VCaP (cell line): ENCODE measurements at regions not wholly inside any gene's neighbourhood (a gene's known extent, or its start where the extent isn't known, plus 50 kb on each side); places are given as distances from the start of the nearest gene placed in this dataset.
"Not testable (repeated sequence)": the region's sequence is repeated elsewhere in the genome, so short reads cannot be mapped to it uniquely, and the experiment has no call there.

Experiments used
- H3K27ac ChIP-seq: fragments of 450-650 bp; 2 replicates; pipeline ENCODE4 v1.5.1; 2017
- CTCF ChIP-seq: fragments of 450-650 bp; conservative IDR thresholded peaks from 2 replicates; pipeline ENCODE4 v1.5.1; 2017; ENCODE audit warnings: mild to moderate bottlenecking, moderate library complexity

- no peak for TF ChIP-seq CTCF
- H3K27ac ChIP-seq = no peak overlapping the region
Measured at GRCh38 chr18:1760901-1761300, 810.4 kb downstream of the METTL4 start.

- H3K27ac ChIP-seq = no peak overlapping the region
- TF ChIP-seq CTCF = no peak
Measured at GRCh38 chr18:1774261-1774660, 797.0 kb downstream of the METTL4 start.

- TF ChIP-seq CTCF = no peak
- H3K27ac ChIP-seq = no peak overlapping the region
Measured at GRCh38 chr18:1777843-1778242, 793.5 kb downstream of the METTL4 start.

- TF ChIP-seq CTCF = no peak
- H3K27ac ChIP-seq = no peak overlapping the region
Measured at GRCh38 chr18:1778496-1779178, 792.7 kb downstream of the METTL4 start.

GRCh38 chr18:1779587-1779986, 791.7 kb downstream of the METTL4 start:
- no peak for TF ChIP-seq CTCF

GRCh38 chr18:1784113-1784512, 787.2 kb downstream of the METTL4 start:
- no peak for TF ChIP-seq CTCF
- no peak overlapping the region for H3K27ac ChIP-seq

More at GRCh38 chr18:1779587-1779986, 791.7 kb downstream of the METTL4 start:
- H3K27ac ChIP-seq = no peak overlapping the region

- H3K27ac ChIP-seq = not testable (repeated sequence)
Measured at GRCh38 chr18:1785980-1786379, 785.3 kb downstream of the METTL4 start.

GRCh38 chr18:1796636-1797035, 774.7 kb downstream of the METTL4 start:
- no peak overlapping the region for H3K27ac ChIP-seq
- TF ChIP-seq CTCF = no peak
